RWPE1 (cell line): ENCODE measurements at regions not wholly inside any gene's neighbourhood (a gene's known extent, or its start where the extent isn't known, plus 50 kb on each side); places are given as distances from the start of the nearest gene placed in this dataset.

Source experiments
- CTCF ChIA-PET: fragments of 350-600 bp; sonication (Branson Sonifier 250); formaldehyde crosslinking; extraction: SDS; loops from one replicate; lab custom pipeline; 2021; lab: Yijun Ruan, JAX
- POLR2A ChIA-PET: fragments of 400-600 bp; formaldehyde crosslinking; extraction: SDS; loops from one replicate; lab custom pipeline; 2020; ENCODE audit warnings: antibody characterized with exemption; ENCODE audit not compliant: low non-redundant PET; lab: Yijun Ruan, JAX
- DNase-seq: peaks from one replicate; pipeline ENCODE4 v3.0.0; 2012; ENCODE audit warnings: low spot score
- H3K27ac ChIP-seq: fragments of 450-650 bp; 2 replicates; pipeline ENCODE4 v1.5.1; 2017
- TF ChIP-seq, protein P1 (sequence below): fragments of 450-650 bp; conservative IDR thresholded peaks from 2 replicates; pipeline ENCODE4 v1.5.1; 2017; ENCODE audit warnings: low read depth, mild to moderate bottlenecking

DNA sequence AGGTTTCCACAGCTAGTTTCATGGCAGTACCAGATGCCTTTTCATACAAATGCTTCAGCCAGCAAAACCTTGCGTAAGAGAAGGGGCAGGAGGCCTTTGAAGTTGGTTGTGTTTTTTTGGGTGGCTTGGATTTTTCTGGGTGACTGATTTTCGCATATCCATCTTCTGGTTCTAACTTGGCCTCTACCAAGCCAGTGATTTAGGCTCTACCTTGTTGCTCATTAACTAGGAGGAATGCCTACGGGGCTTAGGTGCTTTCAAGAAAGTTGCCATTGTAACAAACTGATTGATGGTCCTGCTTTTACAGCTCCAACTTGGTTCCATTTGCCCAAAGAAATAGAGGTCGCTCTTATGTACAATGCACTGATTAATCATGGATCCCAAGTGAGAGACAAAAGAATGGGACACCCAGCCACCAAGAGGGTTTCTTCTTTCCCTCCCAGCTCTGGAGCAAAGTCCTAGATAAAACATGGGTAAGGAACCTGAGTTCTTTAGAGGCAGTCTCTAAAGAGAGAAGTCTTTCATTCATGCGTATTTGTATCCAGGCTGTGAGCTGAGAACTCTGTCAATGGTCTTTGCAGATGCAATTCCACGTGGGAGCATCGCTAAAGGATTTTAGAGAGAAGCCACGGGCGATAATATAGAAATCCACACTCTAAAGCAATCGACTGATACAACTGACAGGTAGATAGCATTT is 92.1 kb upstream of the FGFR2 start:
- no peak overlapping the region for H3K27ac ChIP-seq
- ChIA-PET POLR2A (no interaction called here), CTCF (no interaction called here)
- DNase-seq = no peak
- TF ChIP-seq, protein P1, sequence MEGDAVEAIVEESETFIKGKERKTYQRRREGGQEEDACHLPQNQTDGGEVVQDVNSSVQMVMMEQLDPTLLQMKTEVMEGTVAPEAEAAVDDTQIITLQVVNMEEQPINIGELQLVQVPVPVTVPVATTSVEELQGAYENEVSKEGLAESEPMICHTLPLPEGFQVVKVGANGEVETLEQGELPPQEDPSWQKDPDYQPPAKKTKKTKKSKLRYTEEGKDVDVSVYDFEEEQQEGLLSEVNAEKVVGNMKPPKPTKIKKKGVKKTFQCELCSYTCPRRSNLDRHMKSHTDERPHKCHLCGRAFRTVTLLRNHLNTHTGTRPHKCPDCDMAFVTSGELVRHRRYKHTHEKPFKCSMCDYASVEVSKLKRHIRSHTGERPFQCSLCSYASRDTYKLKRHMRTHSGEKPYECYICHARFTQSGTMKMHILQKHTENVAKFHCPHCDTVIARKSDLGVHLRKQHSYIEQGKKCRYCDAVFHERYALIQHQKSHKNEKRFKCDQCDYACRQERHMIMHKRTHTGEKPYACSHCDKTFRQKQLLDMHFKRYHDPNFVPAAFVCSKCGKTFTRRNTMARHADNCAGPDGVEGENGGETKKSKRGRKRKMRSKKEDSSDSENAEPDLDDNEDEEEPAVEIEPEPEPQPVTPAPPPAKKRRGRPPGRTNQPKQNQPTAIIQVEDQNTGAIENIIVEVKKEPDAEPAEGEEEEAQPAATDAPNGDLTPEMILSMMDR = no peak

DNA sequence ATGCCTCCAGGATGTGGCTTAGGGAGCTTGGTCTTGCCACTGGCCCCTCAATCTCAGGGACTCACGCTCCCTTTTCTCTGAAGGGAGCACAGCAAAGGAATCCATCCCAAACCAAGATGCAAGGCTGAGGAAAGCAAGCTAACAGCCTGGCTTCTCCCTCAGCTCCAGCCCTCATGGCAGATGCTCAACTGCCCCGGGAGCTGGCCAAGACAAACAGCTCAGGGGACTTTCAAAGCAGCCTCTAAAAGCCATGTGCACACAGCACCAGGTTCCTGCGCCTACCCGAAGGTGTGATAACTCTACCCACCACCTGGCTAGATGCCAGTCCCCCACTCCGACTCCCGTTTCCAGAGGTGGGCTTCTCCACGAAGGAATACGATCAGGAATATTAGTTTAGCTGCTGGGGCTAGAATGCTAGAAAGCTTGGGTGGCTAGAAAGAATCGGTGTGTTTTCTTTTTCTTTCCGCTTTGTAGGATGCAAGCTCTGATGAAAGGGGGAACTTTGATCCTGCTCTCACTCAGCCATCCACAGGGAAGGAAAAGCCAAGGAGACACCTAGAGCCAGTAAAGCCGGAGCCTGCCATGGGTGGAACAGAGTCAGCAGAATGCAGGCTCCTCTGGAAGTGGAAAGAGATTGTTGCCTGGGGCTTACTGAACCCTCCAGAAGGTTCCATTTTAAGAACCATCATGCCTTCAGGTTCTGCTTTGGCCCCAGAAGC is 89.0 kb upstream of the FGFR2 start:
- no peak overlapping the region for H3K27ac ChIP-seq
- no peak for DNase-seq
- ChIA-PET POLR2A (no interaction called here), CTCF (no interaction called here)
- TF ChIP-seq, protein P1 = no peak

DNA sequence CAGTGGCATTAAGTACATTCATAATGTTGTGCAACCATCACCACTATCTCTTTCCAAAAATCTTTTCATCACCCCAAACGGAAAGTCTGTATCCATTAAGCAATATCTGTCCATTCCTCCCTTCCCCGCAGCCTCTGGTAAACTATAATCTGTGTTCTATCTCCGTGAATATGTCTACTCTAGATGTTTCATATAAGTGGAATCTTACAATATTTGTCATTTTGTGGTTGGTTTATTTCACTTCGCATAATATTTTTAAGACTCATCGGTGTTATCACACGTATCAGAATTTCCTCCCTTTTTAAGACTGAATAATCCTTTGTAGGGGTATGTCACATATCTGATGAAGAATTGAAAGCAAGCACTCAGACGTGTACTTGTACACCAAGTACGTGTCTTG is 86.0 kb upstream of the FGFR2 start:
- TF ChIP-seq, protein P1 = no peak
- no peak for DNase-seq
- no peak overlapping the region for H3K27ac ChIP-seq
- POLR2A ChIA-PET = no interaction called here
- CTCF ChIA-PET = interaction anchor here (0.6 kb wide), 1 partner anchor 17 kb away, joined by 3 read pairs; no protein-coding TSS in a partner anchor

DNA sequence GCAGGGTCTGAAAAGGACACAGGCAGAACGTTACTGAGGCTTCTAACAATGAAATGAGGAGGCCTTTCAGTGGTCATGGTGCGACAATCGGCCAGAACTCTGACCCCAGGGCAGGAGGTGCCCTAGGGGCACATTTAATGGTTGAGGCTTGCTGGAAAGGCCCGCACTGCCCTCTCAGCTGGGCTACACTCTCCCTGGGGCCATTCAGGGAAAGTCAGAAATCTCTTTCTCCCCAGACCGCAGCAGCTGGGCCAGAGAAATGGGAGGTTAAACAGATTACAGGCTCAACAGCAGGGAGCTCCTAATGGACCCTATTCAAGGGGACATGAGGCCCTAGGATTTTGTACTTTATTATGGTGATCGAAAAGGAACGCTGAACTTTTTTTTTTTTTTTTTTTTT is 85.6 kb upstream of the FGFR2 start:
- CTCF ChIA-PET = interaction anchor here (0.6 kb wide), 1 partner anchor 18 kb away, joined by 3 read pairs; no protein-coding TSS in a partner anchor
- POLR2A ChIA-PET = no interaction called here

DNA sequence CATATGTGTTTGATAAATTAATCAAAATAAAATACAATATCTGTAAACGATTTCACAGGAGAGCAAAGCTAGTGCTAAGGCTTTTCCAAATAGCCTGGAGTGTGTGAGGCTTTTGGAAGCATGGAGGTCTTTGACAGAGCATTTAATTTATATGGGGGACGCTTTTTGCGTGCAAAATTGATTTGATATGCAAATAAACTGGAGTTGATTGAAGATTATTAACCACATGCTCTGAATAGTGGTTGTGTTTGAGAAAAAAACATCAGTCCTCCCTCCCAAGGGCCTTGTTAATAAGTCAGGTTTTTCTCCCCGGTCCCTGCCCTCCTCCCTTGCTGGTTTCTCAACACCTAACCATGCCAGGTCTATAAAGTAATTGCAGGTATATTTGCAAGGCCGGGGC is 85.1 kb upstream of the FGFR2 start:
- CTCF ChIA-PET = interaction anchor here (0.6 kb wide), 1 partner anchor 18 kb away, joined by 3 read pairs; no protein-coding TSS in a partner anchor
- TF ChIP-seq, protein P1 = no peak
- POLR2A ChIA-PET = no interaction called here
- no peak for DNase-seq
- no peak overlapping the region for H3K27ac ChIP-seq

More for the DNA sequence above, 85.6 kb upstream of the FGFR2 start:
- TF ChIP-seq, protein P1 = no peak
- H3K27ac ChIP-seq = no peak overlapping the region
- no peak for DNase-seq

DNA sequence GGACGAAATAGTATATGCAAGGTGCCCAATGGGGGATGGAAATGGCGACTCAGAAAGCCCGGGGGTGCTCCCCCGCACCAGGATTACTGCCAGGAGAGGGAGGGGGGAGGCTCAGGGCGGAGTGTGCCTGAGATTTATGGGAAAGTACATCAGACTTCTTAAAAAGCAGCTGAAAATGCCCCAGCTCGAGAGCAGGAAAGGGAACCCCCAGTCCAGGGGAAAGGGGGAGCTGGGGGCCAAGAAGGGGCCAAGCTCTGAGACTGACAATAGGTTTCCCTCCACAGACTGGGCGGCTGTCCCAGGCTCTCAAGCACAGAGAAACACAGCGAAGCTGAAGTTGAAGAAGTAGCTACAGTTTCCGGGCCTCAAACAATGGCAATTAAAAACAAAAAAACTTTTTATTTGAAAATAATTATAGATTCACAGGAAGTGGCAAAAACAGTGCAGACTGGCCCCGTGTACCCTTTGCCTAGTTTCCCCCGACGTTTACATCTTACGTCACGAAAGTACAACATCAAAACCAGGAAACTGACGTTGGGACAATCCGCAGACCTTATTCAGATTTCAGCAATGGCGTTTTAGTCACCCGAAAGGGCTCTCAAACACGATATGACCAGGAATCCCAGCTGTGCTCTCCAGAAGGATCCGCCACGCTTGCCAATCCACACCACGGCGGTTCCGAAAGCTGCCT is 83.9 kb upstream of the FGFR2 start:
- ChIA-PET CTCF (interaction anchor here (0.6 to 0.7 kb wide), 2 partner anchors 10 to 535 kb away, joined by 3 read pairs; no protein-coding TSS in a partner anchor), POLR2A (no interaction called here)
- H3K27ac ChIP-seq = no peak overlapping the region
- DNase-seq = no peak
- TF ChIP-seq, protein P1 = no peak
